Heart left ventricle (tissue), 13 donors: ENCODE measurements at regions not wholly inside any gene's neighbourhood (a gene's known extent, or its start where the extent isn't known, plus 50 kb on each side); places are given as distances from the start of the nearest gene placed in this dataset.
"Not testable (repeated sequence)": the region's sequence is repeated elsewhere in the genome, so short reads cannot be mapped to it uniquely, and the experiment has no call there.

Source experiments
- CTCF ChIP-seq, 12 donors: fragments of 200-600 bp; sonication (generic) in 4 of 12; IDR thresholded peaks; one replicate each; pipeline versions ENCODE4 v1.5.0 to v1.8.0; 2018 to 2022; ENCODE audit warnings: antibody characterized with exemption in 12 of 12, mild to moderate bottlenecking in 5 of 12
- POLR2A ChIP-seq, 2 donors: fragments of 450-650 bp; IDR thresholded peaks; one replicate each; pipeline ENCODE4 v1.6.1; 2017; ENCODE audit warnings: antibody characterized with exemption in 2 of 2, mild to moderate bottlenecking in 2 of 2, moderate library complexity in 2 of 2
- donor health status: ischemic (EF 13 %, LVEDD 7.1; RV severe dilation, severe dysfunction).
- donor health status: DM: no; HTN: yes; CAD: no.
- donor health status: DM: no; HTN: no; CAD: no.
- donor health status: ischemic (EF 25% LVEDD 6.9; RV normal size, moderate dysfunction).
- donor health status: ischemic (EF 25% LVEDD 5.7; RV mildly dilated, moderate dysfunction).
- donor health status: ischemic (EF 35%, LVEDD 5.7; RV mildly dilated, moderate dysfunction).
- donor health status: nonischemic (EF 11% LVEDD 7.7; RV severe dilation, severe dysfunction).
- donor health status: DM: yes; HTN: yes; CAD: no.
- donor health status: PGD.
- donor health status: ischemic (EF 29% LVEDD 5.4; RV normal size, mild dysfunction).
- donor health status: nonischemic (EF 23%, LVEDD 6.1; RV moderate dilation, normal function).

- not testable (repeated sequence) for TF ChIP-seq CTCF, POLR2A (IDR thresholded peaks at IDR 0.05)
These were observed 243.8 kb upstream of the PROK2 start for GRCh38 chr3:72028726-72029125.
